ENCODE measurements at regions not wholly inside any gene's neighbourhood (a gene's known extent, or its start where the extent isn't known, plus 50 kb on each side); places are given as distances from the start of the nearest gene placed in this dataset.

DNA sequence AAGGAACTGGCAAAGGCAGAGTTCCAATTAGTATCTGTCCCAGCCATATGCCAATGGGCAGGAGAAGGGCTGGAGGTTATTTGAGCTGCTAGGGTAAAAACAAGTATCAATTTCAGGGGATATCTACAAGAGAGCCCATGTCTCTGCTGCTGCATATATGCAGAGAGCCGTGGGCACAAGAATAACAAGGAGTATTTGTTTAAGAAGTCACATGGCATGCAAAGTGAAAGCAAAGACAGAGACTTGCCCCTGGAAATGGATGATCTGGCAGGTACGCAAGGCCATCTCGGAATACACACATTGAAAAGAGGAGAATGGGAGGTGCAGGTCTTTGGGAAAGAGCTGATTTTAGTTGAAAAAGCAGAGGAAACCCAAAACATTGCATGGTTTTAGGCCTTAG, 170.6 kb downstream of the EVA1A start:
- DNase-seq (ENCODE audit: low spot score) = no peak
- Mint-ChIP-seq H3K27me3 (ENCODE audit: insufficient read depth, low read depth) (peaks cover 3% of the 10 kb centered on the region), H3K4me1 (no peaks in the 10 kb centered on the region), H3K4me3 (no peak overlapping the region), H3K9me3 (peaks cover 13% of the 10 kb centered on the region), H3K27ac (no peak overlapping the region), H3K36me3 (no peaks in the 10 kb centered on the region)
- no peaks in the 10 kb centered on the region for H3K9me3 ChIP-seq (ENCODE audit: low read depth)
- H3K27ac ChIP-seq = no peak overlapping the region
- no peak overlapping the region for H3K9ac ChIP-seq
- H4K20me1 ChIP-seq (ENCODE audit: low read depth) = no peaks in the 10 kb centered on the region
- H3K36me3 ChIP-seq = no peaks in the 10 kb centered on the region
- H3K4me3 ChIP-seq = no peak overlapping the region
- H2AFZ ChIP-seq (replicated peaks) = no peak overlapping the region
- TF ChIP-seq EZH2phosphoT487 (IDR thresholded peaks at IDR 0.05) (no peak), EZH2 (IDR thresholded peaks at IDR 0.05) (no peak)
- TF ChIP-seq, protein P1, sequence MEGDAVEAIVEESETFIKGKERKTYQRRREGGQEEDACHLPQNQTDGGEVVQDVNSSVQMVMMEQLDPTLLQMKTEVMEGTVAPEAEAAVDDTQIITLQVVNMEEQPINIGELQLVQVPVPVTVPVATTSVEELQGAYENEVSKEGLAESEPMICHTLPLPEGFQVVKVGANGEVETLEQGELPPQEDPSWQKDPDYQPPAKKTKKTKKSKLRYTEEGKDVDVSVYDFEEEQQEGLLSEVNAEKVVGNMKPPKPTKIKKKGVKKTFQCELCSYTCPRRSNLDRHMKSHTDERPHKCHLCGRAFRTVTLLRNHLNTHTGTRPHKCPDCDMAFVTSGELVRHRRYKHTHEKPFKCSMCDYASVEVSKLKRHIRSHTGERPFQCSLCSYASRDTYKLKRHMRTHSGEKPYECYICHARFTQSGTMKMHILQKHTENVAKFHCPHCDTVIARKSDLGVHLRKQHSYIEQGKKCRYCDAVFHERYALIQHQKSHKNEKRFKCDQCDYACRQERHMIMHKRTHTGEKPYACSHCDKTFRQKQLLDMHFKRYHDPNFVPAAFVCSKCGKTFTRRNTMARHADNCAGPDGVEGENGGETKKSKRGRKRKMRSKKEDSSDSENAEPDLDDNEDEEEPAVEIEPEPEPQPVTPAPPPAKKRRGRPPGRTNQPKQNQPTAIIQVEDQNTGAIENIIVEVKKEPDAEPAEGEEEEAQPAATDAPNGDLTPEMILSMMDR (IDR thresholded peaks at IDR 0.05) = no peak
- no peaks in the 10 kb centered on the region for H3K27me3 ChIP-seq
- H3K79me2 ChIP-seq (ENCODE audit: low read depth) = no peaks in the 10 kb centered on the region
- H3F3A ChIP-seq (ENCODE audit: low read depth) = no peaks in the 10 kb centered on the region
- H3K4me2 ChIP-seq = no peak overlapping the region
- H3K4me1 ChIP-seq = no peaks in the 10 kb centered on the region

DNA sequence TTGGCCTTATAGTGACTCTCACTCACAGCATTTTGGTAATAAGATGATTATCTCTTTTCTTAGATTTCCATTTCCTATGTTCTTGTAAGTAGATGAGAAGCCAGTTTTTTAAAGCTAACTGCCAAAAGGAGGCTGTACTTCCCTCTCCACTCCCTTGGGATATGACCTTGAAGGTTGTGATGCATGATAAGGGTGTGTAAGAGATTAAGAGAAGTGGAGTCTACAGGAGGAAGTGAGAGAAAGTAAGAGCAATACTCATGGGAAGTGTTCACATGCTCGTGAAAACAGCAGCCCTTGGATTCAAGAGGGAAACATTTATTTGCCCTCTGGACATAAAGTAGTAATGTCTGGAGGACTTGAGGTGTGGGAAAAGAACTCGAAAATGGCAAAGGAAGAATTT, 171.5 kb downstream of the EVA1A start:
- TF ChIP-seq, protein P1 (IDR thresholded peaks at IDR 0.05) = no peak
- TF ChIP-seq EZH2phosphoT487 (IDR thresholded peaks at IDR 0.05) (no peak), EZH2 (IDR thresholded peaks at IDR 0.05) (no peak)
- Mint-ChIP-seq H3K36me3 (no peaks in the 10 kb centered on the region), H3K27ac (no peak overlapping the region), H3K4me3 (no peak overlapping the region), H3K4me1 (no peaks in the 10 kb centered on the region), H3K27me3 (ENCODE audit: insufficient read depth, low read depth) (peaks cover 3% of the 10 kb centered on the region), H3K9me3 (peaks cover 13% of the 10 kb centered on the region)
- no peaks in the 10 kb centered on the region for H3K4me1 ChIP-seq
- H3K9ac ChIP-seq = no peak overlapping the region
- H3K27ac ChIP-seq = no peak overlapping the region
- no peak overlapping the region for H3K4me3 ChIP-seq
- no peaks in the 10 kb centered on the region for H3K36me3 ChIP-seq
- no peak overlapping the region for H2AFZ ChIP-seq (replicated peaks)
- H4K20me1 ChIP-seq (ENCODE audit: low read depth) = no peaks in the 10 kb centered on the region
- H3F3A ChIP-seq (ENCODE audit: low read depth) = no peaks in the 10 kb centered on the region
- H3K9me3 ChIP-seq (ENCODE audit: low read depth) = no peaks in the 10 kb centered on the region
- no peaks in the 10 kb centered on the region for H3K79me2 ChIP-seq (ENCODE audit: low read depth)
- no peak for DNase-seq (ENCODE audit: low spot score)
- no peak overlapping the region for H3K4me2 ChIP-seq
- H3K27me3 ChIP-seq = no peaks in the 10 kb centered on the region

DNA sequence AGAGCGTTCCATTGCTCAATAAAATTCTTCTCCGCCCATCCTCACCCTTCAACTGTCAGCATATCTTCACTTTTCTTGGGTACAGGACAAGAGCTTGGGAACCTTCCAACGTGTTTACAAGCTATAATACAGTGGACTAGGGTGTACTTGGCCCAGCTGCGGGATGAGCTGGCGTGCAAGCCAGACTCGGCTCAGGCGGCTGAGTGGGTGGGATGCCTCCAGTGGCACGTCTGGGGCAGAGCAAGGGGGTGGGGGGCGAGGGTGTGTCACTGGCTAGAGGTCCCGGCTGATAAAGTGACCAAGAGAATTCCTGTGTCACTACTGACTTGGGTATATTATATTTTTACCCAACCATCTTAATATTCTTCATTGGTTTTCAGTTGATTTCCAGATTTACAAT, 179.7 kb downstream of the EVA1A start:
- Histone ChIP-seq H3K79me2 (ENCODE audit: low read depth) (no peaks in the 10 kb centered on the region), H3K4me2 (no peak overlapping the region), H3K9me3 (ENCODE audit: low read depth) (no peaks in the 10 kb centered on the region), H3K27ac (no peak overlapping the region), H4K20me1 (ENCODE audit: low read depth) (no peaks in the 10 kb centered on the region), H2AFZ (replicated peaks) (no peak overlapping the region), H3K4me1 (no peaks in the 10 kb centered on the region), H3F3A (ENCODE audit: low read depth) (no peaks in the 10 kb centered on the region), H3K27me3 (no peaks in the 10 kb centered on the region), H3K36me3 (no peaks in the 10 kb centered on the region), H3K4me3 (no peak overlapping the region), H3K9ac (no peak overlapping the region)
- Mint-ChIP-seq H3K9me3 (peaks cover 4% of the 10 kb centered on the region), H3K4me3 (no peak overlapping the region), H3K27ac (no peak overlapping the region), H3K36me3 (no peaks in the 10 kb centered on the region), H3K27me3 (ENCODE audit: insufficient read depth, low read depth) (no peaks in the 10 kb centered on the region), H3K4me1 (no peaks in the 10 kb centered on the region)
- TF ChIP-seq EZH2 (IDR thresholded peaks at IDR 0.05) (no peak), EZH2phosphoT487 (IDR thresholded peaks at IDR 0.05) (no peak)
- TF ChIP-seq, protein P1 (IDR thresholded peaks at IDR 0.05) = no peak
- DNase-seq (ENCODE audit: low spot score) = no peak

All from neural progenitor cell (in vitro differentiated cells).